DMS153 treated with DMSO at 0.1 percent for 48 hours (cell line): ENCODE measurements at regions not wholly inside any gene's neighbourhood (a gene's known extent, or its start where the extent isn't known, plus 50 kb on each side); places are given as distances from the start of the nearest gene placed in this dataset.
"Not testable (repeated sequence)": the region's sequence is repeated elsewhere in the genome, so short reads cannot be mapped to it uniquely, and the experiment has no call there.

Source experiments
- DNase-seq: peaks from one replicate; lab custom pipeline; 2025; ENCODE audit not compliant: unreplicated experiment; lab: John Stamatoyannopoulos, UW

DNA sequence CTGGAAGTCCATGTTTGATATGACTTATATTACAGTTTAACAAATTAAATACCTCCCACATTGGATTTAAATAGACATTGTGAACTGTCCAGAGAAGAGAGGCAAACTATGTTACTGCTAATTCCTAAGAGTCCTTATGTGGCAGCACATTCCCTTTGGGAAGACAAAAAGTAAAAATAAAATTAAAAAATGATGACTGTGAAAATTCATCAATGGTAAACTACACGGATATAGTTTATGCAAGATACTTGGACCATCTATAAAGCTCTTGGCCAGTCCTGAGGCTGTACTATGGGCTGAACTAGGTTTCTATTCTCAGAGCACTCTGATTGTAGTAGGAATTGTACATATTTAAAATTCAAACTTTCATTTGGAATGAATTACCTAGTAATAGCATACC, 206.4 kb downstream of the LRRK2 start:
- no peak for DNase-seq

DNA sequence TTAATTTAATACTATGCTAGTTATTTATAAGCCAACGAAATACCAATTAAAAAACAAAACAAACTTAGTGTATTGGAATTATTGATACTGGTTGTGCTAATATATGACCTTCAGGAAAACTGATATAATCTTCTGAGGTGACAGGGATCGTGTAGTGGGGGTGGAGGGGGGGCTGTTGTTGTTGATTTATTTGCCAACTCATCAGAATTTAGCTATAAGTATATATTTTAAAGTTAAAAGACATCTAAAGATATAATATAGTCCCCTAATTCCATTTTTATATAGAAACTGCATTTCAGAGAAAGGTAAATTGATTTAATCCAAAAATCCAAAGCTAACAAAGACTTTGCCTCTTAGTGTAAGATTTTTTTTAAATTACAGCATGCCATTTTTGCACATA, 210.5 kb downstream of the LRRK2 start:
- no peak for DNase-seq

DNA sequence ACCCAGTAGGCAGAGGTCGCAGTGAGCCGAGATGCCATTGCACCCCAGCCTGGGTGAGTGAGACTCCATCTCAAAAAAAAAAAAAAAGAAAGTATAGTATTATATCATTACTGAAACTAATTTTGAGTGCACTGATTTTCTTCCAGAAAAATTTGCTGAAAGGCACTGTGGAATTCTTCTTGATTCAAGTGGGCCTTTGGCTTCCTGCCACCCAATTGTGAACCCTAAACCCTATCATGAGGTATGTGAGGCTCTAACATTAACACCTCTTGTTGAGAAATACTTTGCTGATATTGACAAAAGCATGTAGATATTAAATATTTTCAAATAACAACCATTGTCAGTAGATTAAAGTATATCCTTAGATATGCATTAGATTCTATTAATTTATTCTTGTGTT, 211.2 kb downstream of the LRRK2 start:
- DNase-seq: no peak

DNA sequence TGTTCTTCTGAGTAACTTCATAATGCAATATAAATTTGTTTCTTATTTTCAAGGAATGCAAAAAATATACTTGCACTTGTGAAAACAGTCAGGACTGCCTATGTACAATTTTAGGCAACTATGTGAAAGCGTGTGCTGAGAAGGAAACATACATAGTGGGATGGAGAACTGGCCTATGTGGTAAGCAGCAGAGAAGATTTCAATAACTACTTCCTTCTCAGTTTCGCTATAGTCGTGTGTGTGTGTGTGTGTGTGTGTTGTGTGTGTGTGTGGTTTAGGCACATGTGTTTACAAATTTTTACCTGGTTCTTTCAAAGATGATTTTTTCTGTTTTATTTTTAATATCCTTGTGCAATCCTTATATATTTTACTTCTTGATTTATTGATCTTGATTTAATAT, 211.8 kb downstream of the LRRK2 start:
- DNase-seq: no peak

DNA sequence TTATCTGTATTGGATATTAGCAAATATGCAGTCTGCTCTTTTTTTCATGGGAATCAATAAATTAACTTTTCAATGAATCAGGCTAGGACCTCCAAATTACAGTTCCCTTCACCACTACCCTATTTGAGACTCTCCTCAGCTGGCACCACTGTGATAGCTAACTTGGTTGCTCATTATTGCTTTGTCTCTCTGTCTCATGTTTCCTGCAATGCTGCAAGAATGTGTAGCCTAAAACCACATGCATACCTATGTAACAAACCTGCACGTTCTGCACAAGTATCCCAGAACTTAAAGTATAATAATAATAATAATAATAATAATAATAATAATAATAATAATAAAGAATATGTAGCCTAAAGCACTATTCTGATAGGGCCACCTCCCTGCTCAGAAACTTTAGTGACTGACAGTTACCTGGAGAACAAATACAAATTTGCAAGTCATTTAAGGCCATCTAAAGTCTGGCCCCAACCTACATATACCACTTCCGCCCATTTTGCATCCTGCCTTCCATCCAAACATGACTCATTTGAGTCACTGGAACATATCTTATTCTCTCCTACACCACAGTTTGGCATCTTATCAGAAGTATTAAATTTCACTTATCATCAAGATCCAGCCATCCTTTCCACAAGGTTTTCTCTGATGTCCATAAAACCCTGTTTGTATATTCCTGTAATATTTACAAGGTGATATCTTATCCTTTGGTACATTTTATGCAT, 215.1 kb downstream of the LRRK2 start:
- DNase-seq: no peak

DNA sequence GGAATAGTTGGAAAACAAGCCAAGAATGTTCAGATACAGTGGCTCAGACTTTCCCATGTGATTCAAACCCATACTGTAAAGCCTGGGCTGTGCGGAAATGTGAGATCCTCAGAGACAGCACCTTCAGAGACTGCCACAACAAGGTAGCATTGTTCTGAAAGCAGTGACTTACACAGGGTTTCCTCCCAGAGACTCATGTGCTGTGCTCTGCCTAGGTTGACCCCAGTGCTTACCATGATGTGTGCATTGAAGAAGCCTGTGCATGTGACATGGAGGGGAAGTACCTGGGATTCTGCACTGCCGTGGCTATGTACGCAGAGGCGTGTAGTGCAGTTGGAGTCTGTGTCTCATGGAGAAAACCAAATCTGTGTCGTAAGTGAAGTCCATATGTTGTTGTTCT, 219.4 kb downstream of the LRRK2 start:
- no peak for DNase-seq

DNA sequence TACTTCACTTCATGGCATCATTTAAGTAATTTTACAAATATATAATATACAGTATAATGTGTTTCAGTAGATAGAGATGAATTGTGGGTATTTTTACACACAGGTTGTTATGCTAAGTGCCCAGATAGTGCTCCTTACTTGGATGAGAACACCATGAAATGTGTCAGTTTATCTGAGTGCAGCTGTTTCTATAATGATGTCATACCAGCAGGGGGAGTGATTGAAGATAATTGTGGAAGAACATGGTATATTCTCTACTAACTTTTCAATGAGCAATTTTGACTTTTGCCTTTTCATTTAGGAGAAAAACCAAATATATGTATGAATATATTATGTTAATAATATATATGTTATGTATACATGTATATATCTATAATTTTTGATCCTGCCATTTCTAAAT, 221.6 kb downstream of the LRRK2 start:
- DNase-seq: no peak

DNA sequence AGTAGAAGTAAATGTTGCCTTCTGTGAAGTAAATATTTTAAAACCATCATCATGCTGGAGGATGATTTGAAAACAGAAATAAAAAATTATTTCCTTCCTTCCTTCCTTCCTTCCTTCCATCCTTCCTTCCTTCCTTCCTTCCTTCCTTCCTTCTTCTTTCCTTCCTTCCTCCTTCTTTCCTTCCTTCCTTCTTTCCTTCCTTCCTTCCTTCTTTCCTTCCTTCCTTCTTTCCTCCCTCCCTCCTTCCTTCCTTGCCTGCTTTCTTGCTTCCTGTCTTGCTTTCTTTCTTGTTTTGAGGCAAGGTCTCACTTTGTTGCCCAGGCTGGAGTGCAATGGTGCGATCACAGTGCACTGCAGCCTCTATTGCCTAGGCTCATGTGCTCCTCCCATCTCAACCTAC, 223.7 kb downstream of the LRRK2 start:
- not testable (repeated sequence) for DNase-seq

DNA sequence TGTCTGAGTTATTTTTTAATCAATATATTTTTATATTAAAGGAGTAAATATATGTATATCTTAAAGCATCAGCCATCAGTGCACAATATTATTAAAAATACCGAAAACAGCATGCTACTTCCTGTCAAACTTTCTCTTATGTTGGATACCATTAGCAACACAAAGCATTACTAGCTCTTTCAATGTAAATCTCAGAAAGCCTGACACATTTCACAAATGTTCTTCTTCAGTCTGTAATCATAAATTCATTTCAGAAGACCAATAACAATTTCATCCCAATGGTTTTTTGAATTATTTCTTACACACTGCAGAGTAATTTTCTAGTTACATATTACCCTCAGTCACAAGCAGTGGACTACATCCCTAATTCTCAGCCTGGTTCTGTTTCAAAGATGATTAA, 226.9 kb downstream of the LRRK2 start:
- no peak for DNase-seq

DNA sequence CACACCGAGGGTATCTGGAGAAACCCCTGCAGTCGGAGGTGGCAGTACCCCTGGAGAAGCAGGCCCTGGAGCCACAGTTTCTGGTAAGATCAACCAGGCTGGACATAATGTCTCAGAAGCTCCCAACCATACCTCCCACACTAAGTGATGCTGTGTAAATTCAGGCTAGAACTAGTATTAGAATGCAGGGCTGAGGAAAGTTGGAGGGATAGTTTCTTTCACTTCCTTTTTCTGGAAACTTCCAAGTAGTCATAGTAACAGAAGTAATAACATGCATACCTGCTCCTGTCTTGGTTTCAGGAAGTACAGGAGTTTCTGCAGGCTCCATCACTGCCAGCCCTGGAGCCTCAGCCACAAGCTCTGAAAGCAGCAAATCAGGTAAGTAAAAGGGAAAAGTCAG, 228.1 kb upstream of the CNTN1 start:
- no peak for DNase-seq

DNA sequence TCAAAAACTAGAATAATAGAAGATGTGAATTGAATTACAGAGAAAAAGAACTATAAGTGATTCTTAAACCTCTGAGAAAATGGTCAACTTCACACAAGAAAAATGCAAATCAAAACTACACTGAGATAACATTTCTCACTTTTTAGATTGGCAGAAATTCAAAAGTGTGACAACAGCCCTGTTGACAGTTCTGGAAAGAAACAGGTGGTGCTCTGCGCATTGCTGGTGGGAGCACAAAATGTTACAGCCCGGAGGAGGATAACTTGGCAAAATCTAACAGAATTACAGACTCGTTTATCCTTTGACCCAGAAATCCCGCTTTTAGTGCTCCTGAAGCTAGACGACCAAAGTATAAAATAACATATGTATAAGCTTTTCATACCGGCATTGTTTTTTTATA, 222.5 kb upstream of the CNTN1 start:
- DNase-seq: no peak

DNA sequence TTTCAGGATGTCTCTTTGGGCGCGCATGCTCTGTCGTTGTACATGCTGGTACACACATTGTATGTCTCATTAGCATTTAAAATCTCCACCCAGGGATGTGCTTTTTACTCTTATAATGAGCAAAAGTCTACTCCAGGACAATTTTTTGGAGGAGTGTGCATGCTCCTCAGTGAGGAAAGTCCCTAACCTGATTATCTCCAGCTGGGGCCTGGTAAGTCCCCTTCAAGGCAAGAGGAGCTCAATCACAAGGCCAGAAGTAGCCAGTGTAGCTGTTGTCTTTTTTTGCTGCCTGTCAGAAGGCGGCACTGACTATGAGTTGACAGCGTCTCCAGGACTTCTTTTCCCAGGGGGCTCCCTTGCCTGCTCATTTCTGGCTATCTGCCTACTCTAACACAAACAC, 218.3 kb upstream of the CNTN1 start:
- no peak for DNase-seq

DNA sequence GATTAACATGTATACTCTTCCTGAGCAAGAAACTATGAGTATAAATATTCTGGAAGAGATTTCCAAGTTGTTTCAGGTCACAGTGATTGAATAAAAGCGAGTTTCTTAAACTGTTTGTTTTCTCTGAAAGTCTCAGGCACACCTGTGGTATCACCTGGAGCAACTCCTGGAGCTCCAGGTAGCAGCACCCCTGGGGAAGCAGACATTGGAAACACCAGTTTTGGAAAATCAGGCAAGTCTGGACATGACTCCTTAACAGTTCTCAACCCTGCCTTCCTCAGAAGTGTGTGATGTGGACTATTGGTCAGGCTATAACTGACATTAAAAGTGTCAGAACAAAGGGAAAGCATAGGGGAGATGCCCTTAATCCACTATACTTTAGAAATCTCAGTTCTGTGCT, 217.6 kb upstream of the CNTN1 start:
- DNase-seq: no peak

DNA sequence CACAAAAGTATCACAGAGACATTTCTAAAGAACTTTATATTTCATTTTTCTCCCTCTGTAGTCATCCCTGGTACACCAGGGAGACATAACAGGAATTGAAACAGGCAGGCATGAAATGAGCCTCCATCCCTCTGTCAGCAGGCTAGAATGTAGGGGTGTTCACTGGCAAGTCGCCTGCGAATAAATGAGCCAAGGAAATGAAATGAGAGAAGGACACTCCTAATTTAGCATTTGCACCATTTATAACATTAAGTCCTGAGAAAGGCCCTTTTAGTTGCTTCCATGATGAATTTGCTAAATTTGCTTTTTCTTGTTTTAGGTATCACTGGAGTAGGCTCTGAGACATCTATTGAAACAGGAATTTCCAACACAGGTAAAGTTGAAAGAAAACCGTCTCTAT, 192.4 kb upstream of the CNTN1 start:
- no peak for DNase-seq

DNA sequence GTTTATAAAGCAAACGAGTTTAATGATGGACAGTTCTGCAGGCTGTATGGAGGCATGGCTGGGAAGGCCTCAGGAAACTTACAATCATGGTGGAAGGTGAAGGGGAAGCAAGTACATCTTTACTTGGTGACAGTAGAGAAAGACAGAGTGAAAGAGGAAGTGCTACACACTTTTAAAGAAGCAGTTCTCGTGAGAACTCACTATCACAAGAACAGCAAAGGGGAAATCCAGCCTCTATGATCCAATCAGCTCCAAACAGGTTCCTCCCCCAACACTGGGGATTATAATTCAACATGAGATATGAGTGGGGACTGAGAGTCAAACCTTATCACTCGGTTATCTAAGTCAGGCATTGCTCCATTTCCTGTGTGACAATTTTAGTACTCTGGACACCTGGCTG, 189.9 kb upstream of the CNTN1 start:
- DNase-seq: no peak

DNA sequence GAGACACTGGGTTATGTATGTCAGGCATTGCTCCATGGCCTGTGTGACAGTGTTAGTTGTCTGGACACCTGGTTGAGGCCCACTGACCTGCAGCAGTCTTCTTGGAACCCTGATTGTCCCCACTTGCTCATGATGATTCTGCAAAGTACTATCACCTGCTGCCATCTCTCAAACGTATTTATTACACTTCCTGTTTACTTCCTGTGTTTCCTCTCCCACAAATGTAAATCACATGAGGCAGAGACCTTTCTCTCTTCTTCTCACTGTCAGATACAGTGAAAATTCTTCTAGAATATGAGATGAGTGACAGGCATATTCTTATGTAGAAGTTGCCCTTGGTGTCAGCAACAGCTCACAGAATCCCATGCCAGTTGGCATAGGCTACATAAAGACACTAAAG, 186.9 kb upstream of the CNTN1 start:
- DNase-seq: no peak

DNA sequence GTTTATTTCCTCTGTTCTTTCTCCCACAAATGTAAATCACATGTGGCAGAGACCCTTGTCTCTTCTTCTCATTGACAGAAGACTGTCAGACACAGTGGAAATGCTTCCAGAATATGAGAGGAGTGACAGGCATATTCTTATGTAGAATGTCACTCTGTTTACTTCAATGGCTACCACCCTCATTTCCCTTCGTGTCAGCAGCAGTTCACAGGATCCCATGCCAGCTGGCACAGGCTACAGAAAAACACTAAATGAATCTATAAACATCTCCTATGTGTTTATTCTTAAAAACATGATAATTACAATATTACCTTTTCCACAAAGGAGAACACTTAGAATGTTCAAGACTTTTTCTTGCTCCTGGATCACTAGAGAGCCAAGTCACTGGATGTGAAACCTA, 183.8 kb upstream of the CNTN1 start:
- no peak for DNase-seq

DNA sequence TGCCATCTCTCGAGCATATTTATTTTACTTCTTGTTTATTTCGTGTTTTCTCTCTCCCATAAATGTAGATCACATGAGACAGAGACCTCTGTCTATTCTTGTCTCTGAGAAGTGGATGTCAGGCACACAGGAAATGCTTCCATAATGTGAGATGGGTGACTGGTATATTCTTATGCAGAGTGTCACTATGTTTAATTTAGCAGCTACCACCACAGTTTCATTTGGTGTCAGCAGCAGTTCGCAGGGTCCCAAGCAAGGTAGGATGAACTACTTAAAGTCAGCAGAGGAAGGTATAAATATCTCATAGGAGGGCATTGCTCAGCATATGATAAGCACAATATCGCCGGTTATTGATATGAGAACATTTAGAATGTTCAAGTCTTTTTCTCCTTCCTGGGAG, 180.9 kb upstream of the CNTN1 start:
- no peak for DNase-seq

DNA sequence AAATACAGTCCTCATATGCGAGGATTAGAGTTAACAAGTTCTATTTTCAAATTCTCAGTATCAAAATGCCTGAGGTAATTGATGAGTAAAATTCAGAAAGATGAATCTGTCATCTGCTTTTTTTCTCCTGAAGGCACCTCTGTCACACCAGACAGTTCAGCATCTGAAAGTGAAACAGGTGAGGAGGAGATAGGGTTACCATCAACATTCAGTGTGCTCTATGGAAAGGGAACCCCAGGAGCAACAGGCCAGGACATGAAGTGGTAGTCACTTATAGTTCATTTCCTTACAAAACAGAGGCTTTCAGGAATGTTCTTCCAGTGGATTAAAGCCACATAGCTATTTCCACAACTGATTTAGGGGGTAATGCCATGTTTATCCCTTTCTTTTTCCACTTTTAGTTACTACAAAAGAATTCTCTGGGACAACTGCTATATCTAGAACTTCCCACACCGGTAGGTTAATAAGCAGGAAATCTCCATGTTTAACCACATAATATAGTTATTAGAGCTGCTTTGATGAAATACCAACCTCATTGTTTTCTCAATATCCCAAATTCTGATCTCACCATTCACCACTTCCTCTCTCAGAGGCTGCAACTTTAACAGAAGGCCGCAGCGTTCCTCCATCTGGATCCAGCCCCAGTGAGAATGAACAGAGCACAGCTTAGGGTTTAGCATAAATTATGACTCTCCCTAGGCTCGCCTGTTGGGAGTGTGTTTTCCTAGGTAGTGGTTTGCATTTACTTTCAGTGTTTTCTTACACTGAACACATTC, 177.0 kb upstream of the CNTN1 start:
- DNase-seq: no peak

DNA sequence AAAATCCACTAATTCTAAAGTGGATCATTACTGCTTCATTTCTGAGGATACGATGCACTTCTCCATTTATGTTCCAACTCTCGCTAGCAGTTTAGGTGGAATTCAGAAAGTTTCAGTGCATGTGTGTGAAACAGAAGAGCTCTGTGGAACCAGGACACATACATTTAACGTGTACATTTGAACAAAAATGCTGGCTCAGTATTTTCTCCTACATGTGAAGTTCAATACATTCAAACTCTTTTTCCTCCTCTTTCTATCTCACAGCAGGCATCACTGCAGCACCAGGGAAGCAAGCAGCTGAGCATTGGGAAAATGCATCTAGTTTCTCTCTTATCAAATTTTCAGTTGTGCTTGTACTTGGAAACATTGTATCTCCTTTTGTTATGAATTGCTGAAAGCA, 169.4 kb upstream of the CNTN1 start:
- no peak for DNase-seq

DNA sequence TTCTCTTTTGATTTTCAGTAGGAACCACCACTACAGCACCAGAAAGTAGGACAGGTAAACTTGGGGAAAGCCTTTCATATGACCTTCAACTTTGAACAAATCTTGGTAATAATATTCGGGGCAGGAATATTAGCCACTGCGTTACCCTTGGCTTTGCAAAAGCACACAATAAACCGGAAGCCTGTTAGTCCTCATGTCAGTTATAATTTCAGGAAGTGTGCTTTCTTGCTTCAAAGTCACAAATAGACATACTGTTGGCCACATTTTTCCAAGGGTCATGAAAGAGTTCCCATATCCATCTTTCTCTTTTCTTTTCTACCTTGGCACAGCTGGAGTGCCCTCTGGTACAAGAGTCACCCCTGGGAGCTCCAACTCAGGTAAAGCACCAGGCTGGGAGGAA, 167.2 kb upstream of the CNTN1 start:
- no peak for DNase-seq

DNA sequence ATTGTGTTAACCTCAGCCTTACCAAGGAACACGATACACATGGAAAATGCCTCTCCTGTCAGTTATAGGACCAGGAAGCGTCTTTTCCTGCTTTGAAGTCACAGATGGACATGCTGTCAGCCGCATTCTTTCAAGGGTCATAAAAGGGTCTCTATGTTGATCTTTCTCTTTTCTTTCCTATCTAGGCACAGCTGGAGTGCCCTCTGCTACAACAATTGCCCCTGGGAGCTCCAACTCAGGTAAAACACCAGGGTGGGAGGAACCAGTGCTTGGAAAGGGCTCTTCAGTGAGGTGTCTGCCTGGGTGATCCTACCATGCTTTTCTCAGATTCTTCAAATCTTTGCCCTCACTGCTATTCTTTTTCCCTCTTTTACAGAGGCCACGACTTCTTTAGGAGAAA, 157.4 kb upstream of the CNTN1 start:
- no peak for DNase-seq

DNA sequence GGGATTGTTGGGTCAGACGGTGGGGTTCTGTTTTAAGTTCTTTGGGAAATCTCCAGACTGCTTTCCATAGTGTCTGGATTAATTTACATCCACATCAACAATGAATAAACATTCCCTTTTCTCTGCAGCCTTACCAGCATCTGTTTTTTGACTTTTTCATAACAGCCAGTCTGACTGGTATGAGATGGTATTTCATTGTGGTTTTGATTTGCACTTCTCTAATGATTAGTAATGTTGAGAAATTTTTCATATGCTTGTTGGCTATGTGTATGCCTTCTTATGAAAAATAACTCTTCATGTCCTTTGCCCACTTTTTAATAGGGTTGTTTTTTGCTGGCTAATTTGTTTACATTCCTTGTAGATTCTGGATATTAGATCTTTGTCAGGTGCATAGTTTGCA, 140.8 kb upstream of the CNTN1 start:
- no peak for DNase-seq
